Posterior vena cava (tissue), 2 donors: ENCODE measurements at regions not wholly inside any gene's neighbourhood (a gene's known extent, or its start where the extent isn't known, plus 50 kb on each side); places are given as distances from the start of the nearest gene placed in this dataset.

Experiments used
- DNase-seq: peaks from one replicate; pipeline ENCODE4 v3.0.0-alpha.2; 2020; ENCODE audit warnings: low spot score
- intact Hi-C, 2 donors: fragments of 100-400 bp; cut with DNase I; formaldehyde crosslinking; loops; one replicate each; pipeline versions ENCODE4 v1.14.1 to v1.14.2; 2022 to 2023
- donor health status: DM: yes; HTN: yes; CAD: no.
- donor health status: DM: yes; HTN: yes; CAD: no.

DNA sequence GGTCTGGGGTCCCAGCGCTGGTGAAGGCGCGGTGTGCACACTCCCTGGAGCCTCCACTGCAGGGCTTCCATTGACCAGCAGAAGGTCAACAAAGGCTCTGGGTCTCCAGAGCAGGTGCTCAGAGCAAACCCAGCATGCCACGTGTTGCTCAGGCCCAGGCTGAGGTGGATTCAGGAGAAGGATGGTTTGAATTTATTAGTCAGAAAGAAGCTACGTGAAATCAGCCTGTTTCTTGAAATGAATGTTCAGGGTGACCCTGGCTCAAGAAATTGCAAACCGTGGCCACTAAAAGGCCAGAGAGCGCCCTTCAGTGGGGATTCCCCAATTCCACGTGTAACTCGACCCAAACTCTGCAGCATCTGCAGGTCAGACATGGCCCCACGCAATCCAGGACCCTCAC is 82.7 kb upstream of the PFKP start:
- no peak for DNase-seq
- intact Hi-C loops: no loop called here

DNA sequence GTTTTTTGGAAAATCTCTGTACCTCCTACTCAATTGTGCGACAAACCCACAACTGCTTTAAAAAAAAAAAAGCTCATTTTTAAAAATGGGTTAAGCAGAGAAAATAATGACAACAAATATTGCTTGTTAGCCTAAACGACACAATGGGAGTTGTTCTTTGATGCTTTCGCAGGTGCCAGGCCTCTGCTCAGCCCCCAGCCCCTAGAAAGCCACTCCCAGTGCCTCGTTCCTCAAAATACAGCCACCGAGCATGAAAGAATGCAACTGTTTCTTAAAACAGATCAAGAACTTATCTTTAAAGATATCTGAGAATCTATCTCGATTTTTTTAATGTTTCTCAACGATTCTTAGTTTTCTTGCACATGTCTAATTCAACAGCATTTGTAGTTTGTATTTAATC is 85.2 kb upstream of the PFKP start:
- DNase-seq: no peak

DNA sequence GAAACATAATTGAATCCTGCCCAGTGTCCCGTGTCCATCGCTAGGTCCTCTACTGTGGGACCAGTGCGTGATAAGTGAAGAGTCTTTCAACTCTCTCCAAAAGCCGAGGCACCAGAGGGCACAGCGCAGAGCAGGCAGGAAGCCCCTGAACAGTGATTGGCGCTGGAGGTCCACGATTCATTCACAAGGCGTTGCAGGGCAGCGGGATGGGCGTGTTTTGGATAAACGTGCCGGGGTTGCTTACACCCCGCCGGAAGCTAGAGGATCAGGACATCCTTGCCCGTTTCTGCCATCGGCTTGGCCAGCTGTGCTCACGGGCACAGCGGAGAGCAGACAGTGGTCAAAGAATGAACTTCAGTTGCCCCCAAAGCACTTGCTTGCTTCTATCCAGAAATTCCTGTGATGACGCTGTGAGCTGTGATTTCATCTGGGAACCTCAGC is 86.0 kb upstream of the PFKP start:
- intact Hi-C loops: no loop called here
- DNase-seq: no peak

More for the DNA sequence above, 85.2 kb upstream of the PFKP start:
- intact Hi-C loops: no loop called here

DNA sequence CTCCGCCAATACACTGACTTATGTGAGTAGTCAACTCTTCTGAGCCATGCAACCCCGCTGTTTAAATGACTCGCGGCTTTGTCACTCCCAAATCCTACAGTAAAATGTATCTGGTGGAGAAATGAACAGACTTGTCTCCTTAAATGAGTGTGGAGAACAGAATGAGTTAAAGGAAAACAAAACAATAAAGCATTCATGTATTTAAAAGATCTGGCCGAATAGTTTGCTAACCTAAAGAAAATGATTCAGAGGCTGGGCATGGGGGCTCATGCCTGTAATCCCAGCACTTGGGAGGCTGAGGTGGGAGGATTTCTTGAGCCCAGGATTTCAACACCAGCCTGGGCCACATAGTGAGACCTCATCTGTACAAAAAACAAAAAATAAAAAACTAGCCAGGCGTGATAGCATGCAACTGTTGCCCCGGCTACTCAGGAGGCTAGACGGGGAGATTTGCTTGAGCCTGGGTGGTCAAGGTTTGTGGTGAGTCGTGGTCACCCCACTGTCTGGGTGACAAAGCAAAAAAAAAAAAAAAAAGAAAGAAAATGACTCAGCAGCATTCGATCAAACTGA is 86.5 kb upstream of the PFKP start:
- intact Hi-C loops: no loop called here
- no peak for DNase-seq

DNA sequence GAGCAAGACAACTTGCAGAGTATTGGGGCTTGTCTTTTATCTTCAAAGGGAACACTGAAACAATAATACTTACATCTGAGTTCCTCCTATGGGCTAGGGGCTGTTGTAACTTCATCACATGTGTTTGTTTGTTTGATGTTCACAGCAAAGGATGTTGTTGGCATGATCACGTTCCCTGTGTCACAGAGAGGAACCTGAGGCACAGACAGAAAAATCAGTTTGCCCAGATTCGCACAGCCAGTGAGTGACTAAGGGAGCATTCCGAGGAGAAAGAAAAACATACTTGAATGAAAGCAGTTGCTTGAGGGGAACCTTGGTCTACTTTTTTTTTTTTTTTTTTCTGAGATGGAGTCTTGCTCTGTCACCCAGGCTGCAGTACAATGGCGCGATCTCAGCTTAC is 87.2 kb upstream of the PFKP start:
- no peak for DNase-seq
- intact Hi-C loops: no loop called here

DNA sequence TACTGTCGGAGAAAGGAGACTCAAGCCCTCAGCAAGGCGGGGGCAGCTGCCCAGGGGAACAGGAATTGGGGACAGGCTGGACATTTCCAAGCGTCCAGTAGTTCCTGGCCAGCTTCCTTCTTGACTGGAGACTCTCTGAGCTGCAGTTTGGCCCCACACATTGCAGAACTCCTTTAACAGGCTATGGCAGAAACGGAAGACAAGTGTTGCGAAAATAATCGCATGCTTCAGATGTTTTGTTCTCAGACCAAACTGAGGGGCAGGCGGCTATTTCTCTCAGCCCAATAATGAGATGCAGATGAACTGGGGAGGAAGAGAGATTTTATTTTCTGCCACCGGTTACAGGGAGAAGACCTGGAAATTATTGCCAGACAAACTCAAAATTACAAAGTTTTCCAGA is 88.0 kb upstream of the PFKP start:
- intact Hi-C loops: loop anchor here in 1 of 2 donors (5.0 kb wide), 1 partner anchor 1252 kb away; no protein-coding TSS in a partner anchor
- DNase-seq: no peak

DNA sequence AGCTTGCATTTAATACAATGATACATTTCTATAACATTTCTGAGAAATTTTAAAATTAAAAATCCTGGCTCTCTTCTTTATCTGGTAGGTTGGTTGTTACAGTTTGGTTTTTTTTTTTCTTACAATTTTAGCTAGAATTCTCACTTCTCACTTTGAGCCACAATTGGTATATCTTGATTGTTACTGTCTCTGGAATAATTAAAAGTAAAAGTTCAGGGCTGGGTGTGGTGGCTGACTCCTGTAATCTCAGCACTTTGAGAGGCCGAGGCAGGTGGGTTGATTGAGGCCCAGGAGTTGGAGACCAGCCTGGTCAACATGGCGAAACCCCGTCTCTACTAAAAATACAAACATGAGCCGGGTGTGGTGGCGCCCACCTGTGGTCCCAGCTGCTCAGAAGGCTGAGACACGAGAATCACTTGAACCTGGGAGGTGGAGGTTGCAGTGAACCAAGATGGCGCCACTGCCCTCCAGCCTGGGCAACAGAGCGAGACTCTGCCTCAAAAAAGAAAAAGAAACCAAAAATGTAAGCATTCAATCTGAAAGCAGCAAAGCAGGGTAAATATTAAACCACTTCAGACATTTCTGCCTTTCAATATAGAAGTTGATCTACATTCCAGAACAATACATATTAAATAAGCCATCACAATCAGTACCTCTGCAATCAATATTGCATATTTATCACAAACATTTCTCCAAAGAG is 88.6 kb upstream of the PFKP start:
- DNase-seq: no peak
- intact Hi-C loops: loop anchor here in 1 of 2 donors (5.0 kb wide), 1 partner anchor 1251 kb away; no protein-coding TSS in a partner anchor

DNA sequence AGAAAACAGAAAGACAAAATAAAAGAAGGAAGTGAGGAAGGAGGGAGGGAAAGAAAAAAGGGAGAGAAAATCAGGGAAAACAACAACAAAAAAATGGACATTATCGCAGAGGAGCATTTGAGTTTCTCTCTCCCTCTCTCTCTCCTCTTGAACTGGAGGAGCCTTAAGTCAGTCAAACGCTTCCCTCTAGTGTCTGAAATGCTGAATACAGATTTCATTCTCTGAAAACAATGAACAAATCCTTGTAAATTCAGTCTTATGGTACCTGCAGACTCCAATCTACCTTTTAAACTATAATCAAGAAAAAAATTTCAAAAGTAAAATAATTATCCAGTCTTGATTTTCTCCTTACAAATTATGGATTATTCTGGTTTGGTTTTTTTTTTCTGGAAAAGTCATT is 89.2 kb upstream of the PFKP start:
- no peak for DNase-seq

DNA sequence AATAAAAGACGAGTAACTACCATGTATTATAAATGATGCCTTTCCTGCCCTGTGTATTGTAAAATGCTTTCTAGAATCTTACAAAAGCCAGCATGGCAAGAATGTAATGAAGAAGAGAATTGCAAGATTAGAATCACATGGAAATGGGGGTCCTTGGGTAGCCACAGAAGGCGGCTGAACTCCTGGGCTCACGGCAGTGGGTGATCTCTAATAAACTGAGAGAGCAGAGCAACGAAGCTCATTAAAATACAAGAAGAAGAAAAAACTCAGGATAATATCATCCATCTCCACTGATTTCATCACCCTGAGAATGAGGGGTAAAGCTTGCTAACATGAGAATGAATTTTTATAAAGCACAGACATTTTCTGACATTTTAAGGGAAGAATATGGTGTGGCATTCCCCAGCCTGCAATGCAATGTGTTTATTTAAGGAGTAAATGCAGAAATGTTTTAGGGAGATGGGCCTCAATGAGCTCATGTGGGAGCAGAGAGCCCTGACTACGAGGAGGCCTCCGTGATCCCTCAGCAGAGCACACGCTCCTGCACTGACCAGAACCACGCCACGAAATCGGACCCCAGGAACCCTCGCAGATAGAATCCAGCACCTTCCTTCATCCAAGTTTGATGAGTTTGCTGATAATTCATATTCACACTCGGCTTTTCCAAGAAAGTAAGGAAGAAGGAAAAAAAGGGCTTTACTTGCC is 92.7 kb upstream of the PFKP start:
- no peak for DNase-seq
- intact Hi-C loops: loop anchor here in 1 of 2 donors (5.0 kb wide), 1 partner anchor 1247 kb away; no protein-coding TSS in a partner anchor

More for the DNA sequence above, 89.2 kb upstream of the PFKP start:
- intact Hi-C loops: loop anchor here in 1 of 2 donors (5.0 kb wide), 1 partner anchor 1251 kb away; no protein-coding TSS in a partner anchor

DNA sequence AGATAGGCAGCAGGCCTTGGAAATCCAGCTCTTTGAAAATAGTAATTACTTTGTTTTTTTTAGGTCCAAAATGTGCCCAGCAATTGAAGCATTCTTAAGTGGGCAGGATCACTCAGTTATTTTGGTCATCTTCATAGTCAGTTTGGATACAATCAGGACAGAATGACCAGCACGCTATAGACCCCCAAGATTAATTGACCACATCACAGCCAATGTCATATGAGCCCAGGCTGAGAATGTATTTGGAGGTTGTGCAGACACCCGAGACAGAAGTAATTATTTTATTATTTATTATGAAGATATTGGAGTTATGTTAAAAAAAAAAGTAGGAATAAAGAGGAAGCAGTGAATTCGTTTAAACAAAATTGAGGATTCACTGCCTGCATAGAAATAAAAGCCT is 93.3 kb upstream of the PFKP start:
- intact Hi-C loops: no loop called here
- no peak for DNase-seq

DNA sequence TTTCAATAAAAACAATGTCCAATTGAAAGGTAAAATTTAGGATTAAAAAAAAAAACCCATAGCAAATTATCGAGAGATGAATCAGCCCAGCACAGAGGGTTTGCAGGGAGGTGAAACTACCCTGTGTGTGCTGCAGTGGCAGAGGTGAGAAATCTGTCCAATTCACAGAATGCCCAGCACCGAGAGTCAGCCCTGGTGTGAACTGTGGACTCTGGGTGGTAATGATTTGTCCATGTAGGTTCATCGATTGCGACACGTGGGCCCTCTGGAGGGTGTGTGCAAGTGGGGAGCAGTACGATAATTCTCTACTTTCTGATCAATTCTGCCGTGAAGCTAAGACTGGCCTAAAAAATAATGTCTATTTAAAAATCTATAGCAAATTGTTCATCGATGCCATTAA is 94.5 kb upstream of the PFKP start:
- intact Hi-C loops: no loop called here
- DNase-seq: no peak

DNA sequence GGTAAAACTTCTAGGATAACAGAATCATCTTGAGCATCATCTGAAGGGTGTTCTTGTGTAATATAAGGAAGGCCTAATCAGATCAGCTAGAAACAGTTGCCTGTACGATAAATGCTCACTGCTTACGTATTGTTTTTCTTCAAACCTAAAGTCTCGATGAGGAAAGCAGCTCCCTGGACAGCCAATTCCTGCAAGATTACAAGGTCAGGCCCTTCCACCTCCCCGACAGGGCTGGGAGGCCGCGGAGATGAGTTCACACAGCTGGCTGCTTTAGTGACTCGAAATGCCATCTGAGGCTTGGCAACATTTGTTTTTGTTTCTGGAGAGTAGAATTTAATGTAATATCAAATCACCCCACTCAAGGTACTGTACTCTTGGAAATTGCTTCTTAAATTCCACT is 95.1 kb upstream of the PFKP start:
- no peak for DNase-seq
- intact Hi-C loops: no loop called here

DNA sequence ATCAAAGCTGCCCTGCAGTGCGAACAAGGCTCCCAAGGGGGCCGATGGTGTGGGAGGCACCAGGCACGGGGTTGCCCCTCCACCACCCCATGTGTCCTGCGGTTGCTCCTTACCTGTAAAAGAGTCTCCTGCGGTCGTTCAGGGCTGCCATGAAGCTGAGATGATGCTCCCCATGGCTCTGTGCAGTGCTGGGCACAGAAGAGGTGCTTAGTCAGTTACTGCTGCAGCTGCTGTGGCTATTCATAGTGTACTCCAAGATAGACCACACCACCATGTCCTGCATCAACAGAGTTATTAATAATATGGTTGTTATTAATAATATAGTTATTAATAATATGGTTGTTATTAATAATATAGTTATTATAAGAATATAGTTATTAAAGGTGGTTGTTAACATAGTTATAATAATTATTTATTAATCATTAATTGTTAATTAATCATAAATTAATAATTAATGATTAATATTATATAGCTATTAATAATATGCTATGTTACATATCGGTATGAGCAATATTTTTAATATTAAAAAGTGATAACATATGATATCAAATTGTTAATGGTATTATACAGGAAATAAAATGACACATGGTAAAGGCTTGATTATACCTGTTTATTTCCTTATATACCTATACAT is 97.0 kb upstream of the PFKP start:
- no peak for DNase-seq
- intact Hi-C loops: no loop called here

DNA sequence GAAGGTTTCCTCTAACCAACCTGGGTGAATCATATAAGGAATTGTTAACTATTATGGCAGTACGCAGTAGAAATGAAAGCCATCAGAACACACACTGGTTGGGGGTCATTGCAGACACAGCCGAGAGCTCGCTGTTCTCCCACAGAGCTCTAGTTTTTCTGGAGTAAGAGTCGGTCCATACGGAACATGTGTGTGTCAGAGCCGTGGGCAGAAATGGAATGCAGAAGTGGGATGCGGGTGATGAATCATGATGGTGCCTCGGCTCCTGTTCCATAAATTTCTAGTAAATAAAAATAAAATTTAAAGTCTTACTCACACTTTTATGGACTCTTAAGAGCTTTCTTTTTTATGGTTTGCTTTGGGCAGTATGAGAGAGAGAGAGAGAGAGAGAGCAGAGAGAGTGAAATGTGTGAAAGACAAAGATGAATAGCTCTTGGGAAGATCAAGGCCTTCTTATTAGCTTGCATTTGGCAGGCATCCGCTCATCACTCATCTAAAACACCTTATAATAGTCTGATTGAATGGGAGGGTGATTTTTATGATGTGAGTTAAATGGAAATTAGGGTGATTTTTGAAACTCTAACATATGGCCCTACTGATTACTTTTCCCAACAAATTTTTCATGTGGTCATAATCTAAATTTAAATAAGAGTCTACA is 98.8 kb upstream of the PFKP start:
- intact Hi-C loops: no loop called here
- no peak for DNase-seq

DNA sequence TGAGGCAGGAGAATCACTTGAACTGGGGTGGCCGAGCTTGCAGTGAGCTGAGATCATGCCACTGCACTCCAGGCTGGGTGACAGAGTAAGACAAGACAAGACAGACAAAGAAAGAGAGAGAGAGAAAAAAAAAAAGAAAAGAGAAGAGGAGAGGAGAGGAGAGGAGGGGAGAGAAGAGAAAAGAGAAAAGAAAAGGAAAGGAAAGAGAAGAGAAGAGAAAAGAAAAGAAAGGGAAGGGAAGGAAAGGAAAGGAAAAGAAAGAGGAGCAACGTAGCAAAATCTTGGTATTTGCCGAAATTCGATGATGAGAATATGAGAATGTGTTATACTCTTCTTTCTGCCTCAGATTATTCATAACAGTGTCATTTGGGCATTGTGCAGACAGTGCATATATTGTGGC is 101.2 kb upstream of the PFKP start:
- intact Hi-C loops: no loop called here
- DNase-seq: no peak

DNA sequence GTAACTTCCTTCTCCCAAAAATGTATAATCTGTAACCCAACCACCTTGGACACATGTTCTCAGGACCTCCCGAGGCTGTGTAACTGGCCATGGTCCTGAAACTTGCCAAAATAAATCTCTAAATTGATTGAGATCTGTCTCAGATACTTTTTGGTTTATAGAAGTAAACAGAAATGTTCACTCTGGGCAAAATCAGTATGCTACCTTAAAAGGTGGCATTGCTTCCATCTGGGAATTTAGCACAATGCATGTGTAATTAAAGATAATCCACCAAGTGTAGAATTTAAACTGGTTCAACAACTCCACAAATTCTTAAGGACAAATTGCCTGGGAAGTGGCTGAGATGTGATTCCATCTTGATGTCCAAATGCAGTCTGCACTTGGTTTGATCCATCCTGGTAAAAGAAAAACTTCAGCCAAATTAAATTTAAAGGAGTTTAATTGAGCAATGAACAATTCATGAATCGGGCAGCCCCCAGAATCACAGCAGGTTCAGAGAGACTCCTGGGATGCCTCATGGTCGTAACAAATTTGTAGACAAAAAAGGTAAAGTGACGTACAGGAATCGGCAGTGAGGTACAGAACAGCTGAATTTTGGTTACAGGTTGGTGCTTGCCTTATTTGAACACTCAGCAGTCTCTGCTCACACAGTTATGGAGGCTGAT is 102.6 kb upstream of the PFKP start:
- intact Hi-C loops: no loop called here
- DNase-seq: no peak

DNA sequence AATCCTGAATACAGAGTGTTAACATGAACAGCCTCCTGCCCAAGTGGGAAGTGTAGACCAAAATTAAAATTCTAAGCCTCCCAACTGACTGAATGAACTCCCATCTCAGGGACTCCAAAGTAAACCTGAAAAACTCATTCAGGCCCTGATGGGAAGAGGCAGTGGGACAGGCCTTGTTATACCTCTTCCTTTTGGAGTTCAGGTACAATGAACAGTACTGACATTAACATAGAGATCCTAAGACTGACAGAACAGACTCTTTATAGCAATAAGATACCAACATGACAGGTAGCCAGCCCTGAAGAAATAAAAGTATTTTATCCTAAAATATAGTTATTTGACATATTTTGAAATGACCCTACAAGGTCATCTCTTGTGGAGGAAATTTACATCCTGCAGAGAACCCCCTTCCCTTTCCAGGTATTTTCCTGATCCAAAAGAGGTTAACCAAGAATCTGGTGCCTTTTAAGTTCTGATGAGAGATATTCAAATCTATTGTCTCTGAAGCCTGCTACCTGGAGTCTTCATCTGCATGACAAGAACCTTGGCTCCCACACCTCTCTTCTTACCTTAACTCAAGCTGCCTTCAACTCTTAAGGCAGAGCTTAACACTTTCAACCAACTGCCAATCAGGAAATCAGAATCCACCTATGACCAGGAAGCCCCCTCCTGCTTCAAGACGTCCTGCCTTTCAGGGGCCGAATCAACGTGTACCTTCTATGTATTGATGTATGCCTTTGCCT is 103.3 kb upstream of the PFKP start:
- intact Hi-C loops: no loop called here
- no peak for DNase-seq

DNA sequence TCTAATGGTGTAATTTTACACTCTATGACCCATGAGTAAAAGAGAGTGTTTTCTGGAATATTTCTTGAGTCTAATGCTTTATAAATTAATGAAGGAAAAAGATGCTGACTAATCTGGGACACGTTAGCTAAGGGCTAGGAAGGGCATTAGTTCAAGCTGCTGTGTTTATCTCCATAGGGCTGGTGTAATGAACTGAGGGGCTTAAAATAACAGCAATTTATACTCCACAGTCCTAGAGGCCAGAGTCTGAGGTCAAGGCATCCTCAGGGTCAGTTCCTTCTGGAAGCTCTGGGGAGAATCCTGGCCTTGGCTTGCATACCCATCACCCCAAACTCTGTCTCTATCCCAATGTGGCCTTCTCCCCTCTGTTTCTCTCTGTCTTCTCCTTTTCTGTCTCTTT is 105.2 kb upstream of the PFKP start:
- DNase-seq: no peak
- intact Hi-C loops: no loop called here
